ENCODE measurements at regions not wholly inside any gene's neighbourhood (a gene's known extent, or its start where the extent isn't known, plus 50 kb on each side); places are given as distances from the start of the nearest gene placed in this dataset.

DNA sequence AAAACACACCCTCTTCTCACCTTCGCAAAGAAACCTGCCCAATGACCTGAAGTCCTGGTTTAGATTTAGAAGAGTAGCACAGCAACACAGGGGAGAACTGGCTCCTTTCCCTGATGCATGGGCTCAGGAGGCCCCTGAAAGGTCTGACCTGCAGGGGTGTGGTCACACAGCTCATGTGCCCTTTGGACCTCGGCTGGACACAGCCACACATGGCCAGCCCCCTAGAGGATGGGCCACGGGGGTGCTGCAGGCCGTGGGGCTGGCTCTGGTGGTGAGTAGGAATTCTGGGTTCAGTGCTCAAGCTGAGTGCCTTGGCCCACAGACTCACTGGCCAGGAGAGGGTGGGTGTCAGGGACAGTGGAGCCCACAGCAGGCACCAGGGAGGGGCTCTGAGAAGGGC lies 118.5 kb upstream of the ADCY1 start:
- TF ChIP-seq, protein P1, sequence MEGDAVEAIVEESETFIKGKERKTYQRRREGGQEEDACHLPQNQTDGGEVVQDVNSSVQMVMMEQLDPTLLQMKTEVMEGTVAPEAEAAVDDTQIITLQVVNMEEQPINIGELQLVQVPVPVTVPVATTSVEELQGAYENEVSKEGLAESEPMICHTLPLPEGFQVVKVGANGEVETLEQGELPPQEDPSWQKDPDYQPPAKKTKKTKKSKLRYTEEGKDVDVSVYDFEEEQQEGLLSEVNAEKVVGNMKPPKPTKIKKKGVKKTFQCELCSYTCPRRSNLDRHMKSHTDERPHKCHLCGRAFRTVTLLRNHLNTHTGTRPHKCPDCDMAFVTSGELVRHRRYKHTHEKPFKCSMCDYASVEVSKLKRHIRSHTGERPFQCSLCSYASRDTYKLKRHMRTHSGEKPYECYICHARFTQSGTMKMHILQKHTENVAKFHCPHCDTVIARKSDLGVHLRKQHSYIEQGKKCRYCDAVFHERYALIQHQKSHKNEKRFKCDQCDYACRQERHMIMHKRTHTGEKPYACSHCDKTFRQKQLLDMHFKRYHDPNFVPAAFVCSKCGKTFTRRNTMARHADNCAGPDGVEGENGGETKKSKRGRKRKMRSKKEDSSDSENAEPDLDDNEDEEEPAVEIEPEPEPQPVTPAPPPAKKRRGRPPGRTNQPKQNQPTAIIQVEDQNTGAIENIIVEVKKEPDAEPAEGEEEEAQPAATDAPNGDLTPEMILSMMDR (IDR thresholded peaks at IDR 0.05) = no peak
- TF ChIP-seq POLR2AphosphoS5 (IDR thresholded peaks at IDR 0.05; ENCODE audit: low read depth, low read length) = no peak
- TF ChIP-seq, protein P2, sequence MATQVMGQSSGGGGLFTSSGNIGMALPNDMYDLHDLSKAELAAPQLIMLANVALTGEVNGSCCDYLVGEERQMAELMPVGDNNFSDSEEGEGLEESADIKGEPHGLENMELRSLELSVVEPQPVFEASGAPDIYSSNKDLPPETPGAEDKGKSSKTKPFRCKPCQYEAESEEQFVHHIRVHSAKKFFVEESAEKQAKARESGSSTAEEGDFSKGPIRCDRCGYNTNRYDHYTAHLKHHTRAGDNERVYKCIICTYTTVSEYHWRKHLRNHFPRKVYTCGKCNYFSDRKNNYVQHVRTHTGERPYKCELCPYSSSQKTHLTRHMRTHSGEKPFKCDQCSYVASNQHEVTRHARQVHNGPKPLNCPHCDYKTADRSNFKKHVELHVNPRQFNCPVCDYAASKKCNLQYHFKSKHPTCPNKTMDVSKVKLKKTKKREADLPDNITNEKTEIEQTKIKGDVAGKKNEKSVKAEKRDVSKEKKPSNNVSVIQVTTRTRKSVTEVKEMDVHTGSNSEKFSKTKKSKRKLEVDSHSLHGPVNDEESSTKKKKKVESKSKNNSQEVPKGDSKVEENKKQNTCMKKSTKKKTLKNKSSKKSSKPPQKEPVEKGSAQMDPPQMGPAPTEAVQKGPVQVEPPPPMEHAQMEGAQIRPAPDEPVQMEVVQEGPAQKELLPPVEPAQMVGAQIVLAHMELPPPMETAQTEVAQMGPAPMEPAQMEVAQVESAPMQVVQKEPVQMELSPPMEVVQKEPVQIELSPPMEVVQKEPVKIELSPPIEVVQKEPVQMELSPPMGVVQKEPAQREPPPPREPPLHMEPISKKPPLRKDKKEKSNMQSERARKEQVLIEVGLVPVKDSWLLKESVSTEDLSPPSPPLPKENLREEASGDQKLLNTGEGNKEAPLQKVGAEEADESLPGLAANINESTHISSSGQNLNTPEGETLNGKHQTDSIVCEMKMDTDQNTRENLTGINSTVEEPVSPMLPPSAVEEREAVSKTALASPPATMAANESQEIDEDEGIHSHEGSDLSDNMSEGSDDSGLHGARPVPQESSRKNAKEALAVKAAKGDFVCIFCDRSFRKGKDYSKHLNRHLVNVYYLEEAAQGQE (IDR thresholded peaks at IDR 0.05; ENCODE audit: insufficient read depth in 1 of 2, low read depth in 2 of 2, low read length in 1 of 2) = no peak
